K562 (cell line): ENCODE measurements at regions not wholly inside any gene's neighbourhood (a gene's known extent, or its start where the extent isn't known, plus 50 kb on each side); places are given as distances from the start of the nearest gene placed in this dataset.

Experiments
- ATAC-seq: fragments of 200-7000 bp; cut with Tn5 transposase; 3 replicates; pipeline ENCODE4 v1.9.1; 2020; ENCODE audit warnings: moderate library complexity
- BruUV-seq: library from RNA; stranded (reverse); fragments of 400-500 nt; replicated peaks from 2 replicates; lab custom pipeline; 2021; lab: Mats Ljungman, UMichigan
- CTCF ChIA-PET: fragments of 300-600 bp; formaldehyde crosslinking; extraction: SDS; loops from one replicate; lab custom pipeline; 2021; ENCODE audit warnings: low intra/inter-chr PET ratio; lab: Yijun Ruan, JAX
- POLR2A ChIA-PET: fragments of 300-600, 350-650 bp; sonication (Branson Sonifier 250); formaldehyde crosslinking; extraction: SDS; loops from one replicate; lab custom pipeline; 2021; ENCODE audit warnings: antibody characterized with exemption, inconsistent platforms; lab: Yijun Ruan, JAX
- DNase-seq, 4 experiments: peaks; one replicate each; pipeline versions ENCODE4 v3.0.0 to v3.0.0-alpha.2; 2011 to 2018; ENCODE audit warnings: low spot score in 3 of 4, mixed read lengths in 3 of 4; ENCODE audit errors: extremely low read depth in 1 of 4
- FAIRE-seq: peaks from 2 replicates; lab custom pipeline; 2011; peaks lifted over from hg19 to GRCh38; lab: Jason Lieb, UNC
- H2AFZ ChIP-seq: 2 replicates; pipeline ENCODE4 v1.6.0; 2011; ENCODE audit warnings: low read depth, low read length, control low read depth, inconsistent platforms
- H3K27ac ChIP-seq: fragments of 200-600 bp; 3 replicates; pipeline ENCODE4 v1.8.0; 2011; ENCODE audit warnings: low read depth, mild to moderate bottlenecking, control low read depth, inconsistent platforms, low read length, moderate library complexity, mixed read lengths; ENCODE audit errors: extremely low read depth
- H3K27me3 ChIP-seq, 2 experiments: fragments of 300-600 bp in 1 of 2; 2 replicates in 1 of 2; 3 replicates in 1 of 2; pipeline versions ENCODE4 v1.6.0 to v1.8.0; 2011; ENCODE audit warnings: inconsistent platforms in 2 of 2, low read length in 2 of 2, mild to moderate bottlenecking in 1 of 2, mixed read lengths in 1 of 2, moderate library complexity in 1 of 2; ENCODE audit not compliant: control insufficient read depth in 2 of 2, insufficient read depth in 2 of 2
- H3K36me3 ChIP-seq: fragments of 300-600 bp; 3 replicates; pipeline ENCODE4 v1.8.0; 2011; ENCODE audit warnings: mild to moderate bottlenecking, low read length, inconsistent platforms; ENCODE audit not compliant: control insufficient read depth, insufficient read depth
- H3K4me1 ChIP-seq, 2 experiments: fragments of 200-600 bp in 1 of 2; replicated peaks in 1 of 2; 2 replicates in 1 of 2; 3 replicates in 1 of 2; pipeline versions ENCODE4 v1.5.1 to v1.8.0; 2011; ENCODE audit warnings: inconsistent platforms in 2 of 2, low read length in 2 of 2, mild to moderate bottlenecking in 1 of 2, mixed read lengths in 1 of 2, moderate library complexity in 1 of 2; ENCODE audit not compliant: control insufficient read depth in 2 of 2, insufficient read depth in 2 of 2
- H3K4me2 ChIP-seq: 2 replicates; pipeline ENCODE4 v1.6.1; 2011; ENCODE audit warnings: low read length, control low read depth, inconsistent platforms, mixed read lengths; ENCODE audit not compliant: insufficient read depth
- H3K4me3 ChIP-seq: fragments of 200-600 bp; sonication (generic), shearing (Covaris generic); 2 replicates; pipeline ENCODE4 v1.5.1; 2016; ENCODE audit warnings: control low read depth, inconsistent platforms
- H3K79me2 ChIP-seq: fragments of 200-600 bp; 3 replicates; pipeline ENCODE4 v1.8.0; 2011; ENCODE audit warnings: low read length, inconsistent platforms; ENCODE audit not compliant: control insufficient read depth, insufficient read depth
- H3K9ac ChIP-seq, 2 experiments: 2 replicates each; pipeline versions ENCODE4 v1.6.0 to v1.6.1; 2011; ENCODE audit warnings: low read depth in 2 of 2, low read length in 2 of 2, control low read depth in 1 of 2, inconsistent platforms in 1 of 2, mild to moderate bottlenecking in 1 of 2, mixed read lengths in 1 of 2; ENCODE audit not compliant: insufficient read depth in 1 of 2
- H3K9me1 ChIP-seq: one replicate; pipeline ENCODE4 v1.6.0; 2011; ENCODE audit warnings: inconsistent platforms, mild to moderate bottlenecking, low read length, moderate library complexity; ENCODE audit not compliant: control insufficient read depth, insufficient read depth
- H3K9me3 ChIP-seq: replicated peaks from 2 replicates; pipeline ENCODE4 v1.5.1; 2011; ENCODE audit warnings: low read depth, low read length, inconsistent platforms; ENCODE audit not compliant: control insufficient read depth, insufficient read depth
- H4K20me1 ChIP-seq: replicated peaks from 2 replicates; pipeline ENCODE4 v1.6.1; 2011; ENCODE audit warnings: low read length, inconsistent platforms, mixed read lengths; ENCODE audit not compliant: control insufficient read depth, insufficient read depth
- CREM ChIP-seq: IDR thresholded peaks from 2 replicates; pipeline ENCODE4 v1.6.1; 2014; ENCODE audit warnings: antibody characterized with exemption, low read depth
- GMEB1 ChIP-seq: fragments of 250-450 bp; sonication (Bioruptor Pico); IDR thresholded peaks from 2 replicates; pipeline ENCODE4 v1.4.0; 2020; ENCODE audit warnings: mild to moderate bottlenecking
- GTF2B ChIP-seq: IDR thresholded peaks from 2 replicates; pipeline ENCODE4 v1.6.1; 2011; ENCODE audit not compliant: insufficient read length; ENCODE audit errors: extremely low read depth
- NUFIP1 ChIP-seq: fragments of 450-650 bp; IDR thresholded peaks from 2 replicates; pipeline ENCODE4 v1.6.1; 2018; ENCODE audit not compliant: partially characterized antibody
- REST ChIP-seq, 2 experiments: fragments of 450-650 bp; formaldehyde crosslinking in 1 of 2; IDR thresholded peaks; 2 replicates each; pipeline versions ENCODE4 v1.4.0 to v1.6.1; 2014 to 2020; ENCODE audit warnings: mild to moderate bottlenecking in 2 of 2, borderline replicate concordance in 1 of 2, low read depth in 1 of 2
- SNAPC5 ChIP-seq: fragments of 250-450 bp; sonication (Bioruptor Pico); IDR thresholded peaks from 2 replicates; pipeline ENCODE4 v1.8.0; 2021; ENCODE audit warnings: moderate library complexity, mild to moderate bottlenecking, inconsistent platforms
- SRF ChIP-seq, 2 experiments: fragments of 250-450, 450-650 bp in 1 of 2; sonication (Bioruptor Pico) in 1 of 2; sonication (generic) in 1 of 2; formaldehyde crosslinking; IDR thresholded peaks; 2 replicates each; pipeline versions ENCODE4 v1.5.0 to v1.5.1; 2020 to 2022; ENCODE audit warnings: mild to moderate bottlenecking in 1 of 2, missing genetic modification reagents in 1 of 2
- TSC22D4 ChIP-seq: fragments of 450-650 bp; IDR thresholded peaks from 2 replicates; pipeline ENCODE4 v1.6.1; 2016; ENCODE audit warnings: missing genetic modification characterization, missing biosample characterization, control low read depth
- XRCC3 ChIP-seq: fragments of 450-650 bp; IDR thresholded peaks from 2 replicates; pipeline ENCODE4 v1.6.1; 2017; ENCODE audit warnings: mild to moderate bottlenecking, moderate library complexity
- ZNF184 ChIP-seq: sonication (generic); formaldehyde crosslinking; IDR thresholded peaks from 2 replicates; pipeline ENCODE4 v1.5.0; 2020; ENCODE audit warnings: missing genetic modification reagents
- ZZZ3 ChIP-seq: fragments of 450-650 bp; IDR thresholded peaks from 2 replicates; pipeline ENCODE4 v1.6.1; 2016; ENCODE audit warnings: antibody characterized with exemption, mild to moderate bottlenecking, moderate library complexity
- WGBS: fragments of 100-300 bp; shearing (Covaris generic); methylation state at CpG from one replicate; pipeline ENCODE4 v1.1.6; 2016; ENCODE audit warnings: low coverage, mixed read lengths; ENCODE audit not compliant: insufficient coverage; ENCODE audit errors: missing lambda C conversion rate; 5-methylcytosine and 5-hydroxymethylcytosine counted together
- in situ Hi-C: fragments of 300-500 bp; cut with MboI; formaldehyde crosslinking; loops from 4 replicates; pipeline ENCODE4 v1.15.0; 2018; ENCODE audit warnings: inconsistent platforms, mixed read lengths
- intact Hi-C: fragments of 100-400 bp; cut with micrococcal nuclease; formaldehyde crosslinking; loops from 2 replicates; pipeline ENCODE4 v1.14.2; 2022
- TF ChIP-seq, protein P1 (sequence below), 2 experiments: fragments of 450-650 bp in 1 of 2; sonication (generic) in 1 of 2; formaldehyde crosslinking; conservative IDR thresholded peaks; 2 replicates each; pipeline versions ENCODE4 v1.4.0 to v1.8.1; 2020 to 2022; ENCODE audit warnings: mild to moderate bottlenecking in 1 of 2, missing genetic modification reagents in 1 of 2

GRCh38 chr16:76947749-76948148 is 243.2 kb upstream of the MON1B start:
- H3K9me3 ChIP-seq = no peaks in the 10 kb centered on the region
- no peak for DNase-seq
- H3K27ac ChIP-seq = no peak overlapping the region
- H2AFZ ChIP-seq = no peak overlapping the region
- H3K4me3 ChIP-seq = no peak overlapping the region
- no peaks in the 10 kb centered on the region for H3K79me2 ChIP-seq
- H3K4me1 ChIP-seq = no peaks in the 10 kb centered on the region
- H3K27me3 ChIP-seq = no peaks in the 10 kb centered on the region
- ATAC-seq = no peak
- FAIRE-seq = no peak
- ChIA-PET POLR2A (no interaction called here), CTCF (no interaction called here)
- H3K9me1 ChIP-seq = no peaks in the 10 kb centered on the region
- H3K9ac ChIP-seq = no peak overlapping the region
- H4K20me1 ChIP-seq = no peaks in the 10 kb centered on the region
- in situ Hi-C loops = no loop called here
- no peaks in the 10 kb centered on the region for H3K36me3 ChIP-seq
- intact Hi-C loops = no loop called here
- BruUV-seq = no TSS peak
- WGBS = 3% methylated on average over 4 of the region's 4 CpGs
- no peak overlapping the region for H3K4me2 ChIP-seq
- TF ChIP-seq SRF (CRISPR knock-in tag; IDR thresholded peaks at IDR 0.05) (no peak), NUFIP1 (no peak), CREM (no peak), ZNF184 (CRISPR knock-in tag) (no peak), GMEB1 (CRISPR knock-in tag) (no peak), GTF2B (no peak), REST (IDR thresholded peaks at IDR 0.05; ENCODE audit: borderline replicate concordance) (no peak), REST (CRISPR knock-in tag; IDR thresholded peaks at IDR 0.05; ENCODE audit: low read depth) (no peak), ZZZ3 (no peak), TSC22D4 (tag) (no peak), SNAPC5 (CRISPR knock-in tag) (no peak), XRCC3 (no peak)
- TF ChIP-seq, protein P1, sequence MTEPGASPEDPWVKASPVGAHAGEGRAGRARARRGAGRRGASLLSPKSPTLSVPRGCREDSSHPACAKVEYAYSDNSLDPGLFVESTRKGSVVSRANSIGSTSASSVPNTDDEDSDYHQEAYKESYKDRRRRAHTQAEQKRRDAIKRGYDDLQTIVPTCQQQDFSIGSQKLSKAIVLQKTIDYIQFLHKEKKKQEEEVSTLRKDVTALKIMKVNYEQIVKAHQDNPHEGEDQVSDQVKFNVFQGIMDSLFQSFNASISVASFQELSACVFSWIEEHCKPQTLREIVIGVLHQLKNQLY (CRISPR knock-in tag; conservative IDR thresholded peaks at IDR 0.05) = no peak
